ENCODE measurements at regions not wholly inside any gene's neighbourhood (a gene's known extent, or its start where the extent isn't known, plus 50 kb on each side); places are given as distances from the start of the nearest gene placed in this dataset.
"Not testable (repeated sequence)": the region's sequence is repeated elsewhere in the genome, so short reads cannot be mapped to it uniquely, and the experiment has no call there.

- Histone ChIP-seq H3K27me3 (no peaks in the 10 kb centered on the region), H3K9me3 (peaks cover 0 to 9% (median 0%) of the 10 kb centered on the region in 4 donors), H3K4me3 (no peak overlapping the region), H3K27ac (no peak overlapping the region), H3K36me3 (no peaks in the 10 kb centered on the region), H3K4me1 (no peaks in the 10 kb centered on the region)
- 41 to 44% methylated on average over 8 of the region's 8 CpGs for WGBS, 2 donors
- TF ChIP-seq CTCF (IDR thresholded peaks at IDR 0.05): no peak
- DNase-seq (ENCODE audit: low spot score in 2 of 2): no peak
Observed at GRCh38 chr1:233722212-233722979, 108.5 kb downstream of the KCNK1 start.

DNA sequence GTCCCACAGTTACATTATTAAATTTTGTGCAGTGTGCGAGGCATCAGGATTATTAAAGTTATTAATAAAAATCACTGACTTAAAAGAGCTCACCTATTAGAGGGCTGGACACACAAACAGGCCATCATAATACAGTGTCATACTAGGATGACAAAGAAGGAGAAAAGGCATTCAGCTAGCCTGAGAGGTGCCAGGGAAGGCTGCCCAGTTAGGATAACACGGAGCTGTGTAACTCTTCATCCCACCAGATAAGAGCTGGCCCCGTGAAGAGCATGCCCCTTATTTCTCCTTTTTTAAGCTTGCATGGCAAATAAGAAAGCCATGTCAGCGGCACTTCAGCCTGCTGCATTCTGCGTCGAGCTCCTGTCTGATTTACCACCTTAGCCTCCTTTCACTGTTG, 109.5 kb downstream of the KCNK1 start:
- TF ChIP-seq EP300 (IDR thresholded peaks at IDR 0.05) (no peak), CTCF (IDR thresholded peaks at IDR 0.05) (no peak), POLR2A (IDR thresholded peaks at IDR 0.05) (no peak)
- H3K27ac ChIP-seq: no peak overlapping the region
- no peak for DNase-seq (ENCODE audit: low spot score in 2 of 2)
- H3K36me3 ChIP-seq: no peaks in the 10 kb centered on the region
- H3K4me1 ChIP-seq: no peaks in the 10 kb centered on the region
- H3K4me3 ChIP-seq: no peak overlapping the region
- WGBS, 2 donors: 91 to 95% methylated on average over 6 of the region's 6 CpGs
- H3K9me3 ChIP-seq: peaks cover 0 to under 1% (median 0%) of the 10 kb centered on the region in 4 donors
- no peaks in the 10 kb centered on the region for H3K27me3 ChIP-seq

- H3K36me3 ChIP-seq; H3K27me3 ChIP-seq; DNase-seq (ENCODE audit: low spot score in 2 of 2); H3K4me1 ChIP-seq; H3K9me3 ChIP-seq; H3K4me3 ChIP-seq; H3K27ac ChIP-seq: not testable (repeated sequence)
- 95 to 98% methylated on average over 8 to 10 of the region's 10 CpGs for WGBS, 2 donors
Observed at GRCh38 chr1:233724131-233724631, 110.3 kb downstream of the KCNK1 start.

DNA sequence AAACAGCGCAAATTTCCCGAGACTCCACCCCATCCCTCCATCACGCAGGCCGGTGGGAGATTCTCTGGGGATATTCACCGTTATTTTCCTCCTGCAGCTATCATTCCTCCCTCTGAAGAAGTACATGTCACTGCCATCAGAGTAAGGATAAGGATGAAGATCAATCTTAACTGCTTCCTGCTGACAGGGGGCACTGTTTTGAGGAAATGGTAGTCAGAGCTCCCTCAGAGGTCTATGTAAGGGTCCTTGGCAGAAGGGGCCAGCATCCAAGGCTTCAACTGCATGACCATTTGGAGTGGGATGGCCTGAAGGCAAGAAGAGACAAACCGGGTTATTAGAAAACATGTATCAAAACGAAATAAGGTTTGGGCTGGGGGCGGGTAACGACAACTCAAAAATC, 111.5 kb downstream of the KCNK1 start:
- Histone ChIP-seq H3K27me3 (no peaks in the 10 kb centered on the region), H3K36me3 (no peaks in the 10 kb centered on the region), H3K4me1 (no peaks in the 10 kb centered on the region), H3K9me3 (no peaks in the 10 kb centered on the region), H3K4me3 (no peak overlapping the region), H3K27ac (no peak overlapping the region)
- TF ChIP-seq POLR2A (IDR thresholded peaks at IDR 0.05): no peak
- no peak for TF ChIP-seq EP300 (IDR thresholded peaks at IDR 0.05)
- no peak for TF ChIP-seq CTCF (IDR thresholded peaks at IDR 0.05)
- DNase-seq (ENCODE audit: low spot score in 2 of 2): no peak
- 83 to 89% methylated on average over 9 of the region's 9 CpGs for WGBS, 2 donors

GRCh38 chr1:233728721-233729120, 114.8 kb downstream of the KCNK1 start:
- TF ChIP-seq POLR2A (IDR thresholded peaks at IDR 0.05) (no peak), EP300 (IDR thresholded peaks at IDR 0.05) (no peak)

DNA sequence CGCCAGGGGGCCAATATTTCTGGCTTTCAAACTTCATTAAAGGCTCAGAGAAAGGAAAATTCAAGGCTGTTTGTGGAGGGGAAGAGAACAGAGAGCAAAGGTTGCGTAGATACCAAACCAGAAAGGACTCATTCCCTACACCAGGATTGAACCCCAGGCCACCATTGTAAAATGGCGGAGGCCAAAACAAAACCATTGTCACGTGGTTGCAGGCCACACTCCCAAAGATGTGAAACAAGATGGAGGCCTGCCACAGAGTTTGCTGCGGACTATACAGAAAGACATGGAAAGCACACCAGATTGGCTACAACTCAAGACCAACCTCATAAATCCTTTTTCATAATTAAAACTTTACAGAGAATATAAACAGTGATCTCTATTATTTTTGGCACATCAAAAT, 116.5 kb downstream of the KCNK1 start:
- Histone ChIP-seq H3K27ac (no peak overlapping the region), H3K9me3 (no peaks in the 10 kb centered on the region), H3K27me3 (no peaks in the 10 kb centered on the region), H3K4me3 (no peak overlapping the region), H3K4me1 (no peaks in the 10 kb centered on the region), H3K36me3 (no peaks in the 10 kb centered on the region)
- TF ChIP-seq CTCF (IDR thresholded peaks at IDR 0.05): no peak
- TF ChIP-seq POLR2A (IDR thresholded peaks at IDR 0.05): no peak
- no peak for TF ChIP-seq EP300 (IDR thresholded peaks at IDR 0.05)
- no peak for DNase-seq (ENCODE audit: low spot score in 2 of 2)
- 82 to 84% methylated on average over 5 of the region's 5 CpGs for WGBS, 2 donors

More at GRCh38 chr1:233728721-233729120, 114.8 kb downstream of the KCNK1 start:
- WGBS, 2 donors: 81 to 82% methylated on average over 4 of the region's 4 CpGs
- Histone ChIP-seq H3K4me1 (no peaks in the 10 kb centered on the region), H3K9me3 (no peaks in the 10 kb centered on the region), H3K27me3 (no peaks in the 10 kb centered on the region), H3K27ac (no peak overlapping the region), H3K36me3 (no peaks in the 10 kb centered on the region), H3K4me3 (no peak overlapping the region)
- DNase-seq (ENCODE audit: low spot score in 2 of 2): no peak
